PFSK-1 (cell line): ENCODE measurements at regions not wholly inside any gene's neighbourhood (a gene's known extent, or its start where the extent isn't known, plus 50 kb on each side); places are given as distances from the start of the nearest gene placed in this dataset.

Experiments
- FOXP2 ChIP-seq: optimal IDR thresholded peaks from 2 replicates; pipeline ENCODE3; 2011; ENCODE audit warnings: borderline replicate concordance, control low read depth, inconsistent platforms; ENCODE audit not compliant: insufficient read depth; ENCODE audit errors: extremely low read length, extremely low read depth
- POLR2AphosphoS5 ChIP-seq: IDR thresholded peaks from 2 replicates; pipeline ENCODE4 v1.6.1; 2012; ENCODE audit warnings: low read depth, mild to moderate bottlenecking, control low read depth, low read length, moderate library complexity
- SIN3A ChIP-seq: IDR thresholded peaks from 2 replicates; pipeline ENCODE4 v1.6.1; 2012; ENCODE audit warnings: mild to moderate bottlenecking, low read length, moderate library complexity, borderline replicate concordance; ENCODE audit not compliant: insufficient read depth
- TAF1 ChIP-seq: IDR thresholded peaks from 2 replicates; pipeline ENCODE4 v1.6.1; 2012; ENCODE audit warnings: low read length, control low read depth, borderline replicate concordance; ENCODE audit not compliant: insufficient read depth
- TF ChIP-seq, protein P1 (sequence below), 2 experiments: IDR thresholded peaks; 2 replicates each; pipeline versions ENCODE4 v1.6.1 to v1.8.0; 2011 to 2012; ENCODE audit warnings: low read depth in 2 of 2, low read length in 2 of 2, control low read depth in 1 of 2, inconsistent platforms in 1 of 2, mild to moderate bottlenecking in 1 of 2, moderate library complexity in 1 of 2; ENCODE audit not compliant: insufficient read depth in 1 of 2

DNA sequence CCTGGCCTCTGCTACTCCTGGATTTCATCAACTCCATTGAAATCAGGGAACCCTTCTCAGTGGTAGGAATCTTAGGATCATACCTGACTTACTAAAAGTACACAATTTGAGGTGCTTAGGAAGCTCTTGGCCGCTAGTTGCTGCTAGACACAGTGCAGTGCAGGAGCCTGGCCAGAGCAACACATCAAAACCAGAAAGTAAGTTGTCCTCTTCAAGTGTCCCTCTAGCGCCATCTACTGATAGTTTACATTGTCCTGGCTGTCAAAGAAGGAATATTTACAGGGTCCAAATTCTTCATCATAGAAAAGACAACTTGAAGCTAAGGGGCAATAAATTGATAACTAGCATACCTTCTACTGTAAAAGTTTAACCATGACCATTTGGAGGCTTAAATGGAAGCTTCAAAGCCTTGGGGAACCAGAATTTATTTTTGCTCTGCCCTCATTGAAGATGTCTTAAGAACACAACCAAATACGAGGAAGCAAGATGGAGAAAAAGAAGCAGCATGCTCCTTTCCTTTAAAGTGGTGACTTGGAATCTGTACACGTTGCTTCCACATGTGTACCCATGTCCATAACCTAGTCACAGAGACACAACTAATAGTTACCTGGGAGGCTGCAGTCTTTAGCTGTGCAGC is 889.1 kb upstream of the GCFC2 start:
- TF ChIP-seq TAF1 (no peak), SIN3A (no peak), POLR2AphosphoS5 (no peak), FOXP2 (no peak)
- TF ChIP-seq, protein P1, sequence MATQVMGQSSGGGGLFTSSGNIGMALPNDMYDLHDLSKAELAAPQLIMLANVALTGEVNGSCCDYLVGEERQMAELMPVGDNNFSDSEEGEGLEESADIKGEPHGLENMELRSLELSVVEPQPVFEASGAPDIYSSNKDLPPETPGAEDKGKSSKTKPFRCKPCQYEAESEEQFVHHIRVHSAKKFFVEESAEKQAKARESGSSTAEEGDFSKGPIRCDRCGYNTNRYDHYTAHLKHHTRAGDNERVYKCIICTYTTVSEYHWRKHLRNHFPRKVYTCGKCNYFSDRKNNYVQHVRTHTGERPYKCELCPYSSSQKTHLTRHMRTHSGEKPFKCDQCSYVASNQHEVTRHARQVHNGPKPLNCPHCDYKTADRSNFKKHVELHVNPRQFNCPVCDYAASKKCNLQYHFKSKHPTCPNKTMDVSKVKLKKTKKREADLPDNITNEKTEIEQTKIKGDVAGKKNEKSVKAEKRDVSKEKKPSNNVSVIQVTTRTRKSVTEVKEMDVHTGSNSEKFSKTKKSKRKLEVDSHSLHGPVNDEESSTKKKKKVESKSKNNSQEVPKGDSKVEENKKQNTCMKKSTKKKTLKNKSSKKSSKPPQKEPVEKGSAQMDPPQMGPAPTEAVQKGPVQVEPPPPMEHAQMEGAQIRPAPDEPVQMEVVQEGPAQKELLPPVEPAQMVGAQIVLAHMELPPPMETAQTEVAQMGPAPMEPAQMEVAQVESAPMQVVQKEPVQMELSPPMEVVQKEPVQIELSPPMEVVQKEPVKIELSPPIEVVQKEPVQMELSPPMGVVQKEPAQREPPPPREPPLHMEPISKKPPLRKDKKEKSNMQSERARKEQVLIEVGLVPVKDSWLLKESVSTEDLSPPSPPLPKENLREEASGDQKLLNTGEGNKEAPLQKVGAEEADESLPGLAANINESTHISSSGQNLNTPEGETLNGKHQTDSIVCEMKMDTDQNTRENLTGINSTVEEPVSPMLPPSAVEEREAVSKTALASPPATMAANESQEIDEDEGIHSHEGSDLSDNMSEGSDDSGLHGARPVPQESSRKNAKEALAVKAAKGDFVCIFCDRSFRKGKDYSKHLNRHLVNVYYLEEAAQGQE (IDR thresholded peaks at IDR 0.05; ENCODE audit: insufficient read depth in 1 of 2, low read depth in 2 of 2, low read length in 2 of 2) = no peak

GRCh38 chr2:76584474-76584873 is 873.8 kb upstream of the GCFC2 start:
- TF ChIP-seq SIN3A (no peak), TAF1 (no peak), POLR2AphosphoS5 (no peak), FOXP2 (no peak)
- TF ChIP-seq, protein P1 (IDR thresholded peaks at IDR 0.05; ENCODE audit: insufficient read depth in 1 of 2, low read depth in 2 of 2, low read length in 2 of 2) = no peak

- no peak for TF ChIP-seq FOXP2
- no peak for TF ChIP-seq SIN3A
- TF ChIP-seq POLR2AphosphoS5 = no peak
- TF ChIP-seq TAF1 = no peak
- TF ChIP-seq, protein P1 (IDR thresholded peaks at IDR 0.05; ENCODE audit: insufficient read depth in 1 of 2, low read depth in 2 of 2, low read length in 2 of 2) = no peak
Measured at GRCh38 chr2:76579911-76580310, 869.2 kb upstream of the GCFC2 start.

DNA sequence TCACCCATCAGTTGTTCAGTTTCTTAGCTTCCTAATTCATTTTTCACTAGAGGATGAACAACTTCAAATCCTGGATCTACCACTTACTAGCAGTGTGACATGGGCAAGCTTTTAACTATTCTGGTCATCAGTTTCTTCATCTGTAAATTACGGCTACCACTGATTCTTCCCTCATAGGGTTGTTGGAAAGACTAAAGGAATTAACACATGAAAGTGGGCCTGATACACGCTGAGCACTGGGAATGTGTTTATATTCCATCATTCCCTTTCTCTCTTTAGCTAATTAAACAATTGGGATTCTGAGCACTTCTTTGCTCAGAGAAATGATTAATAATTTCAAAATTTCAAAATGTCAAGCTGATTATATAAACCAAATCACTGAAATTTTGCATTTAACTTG is 862.3 kb upstream of the GCFC2 start:
- TF ChIP-seq FOXP2 (no peak), TAF1 (no peak), SIN3A (no peak), POLR2AphosphoS5 (no peak)
- TF ChIP-seq, protein P1 (IDR thresholded peaks at IDR 0.05; ENCODE audit: insufficient read depth in 1 of 2, low read depth in 2 of 2, low read length in 2 of 2) = no peak

DNA sequence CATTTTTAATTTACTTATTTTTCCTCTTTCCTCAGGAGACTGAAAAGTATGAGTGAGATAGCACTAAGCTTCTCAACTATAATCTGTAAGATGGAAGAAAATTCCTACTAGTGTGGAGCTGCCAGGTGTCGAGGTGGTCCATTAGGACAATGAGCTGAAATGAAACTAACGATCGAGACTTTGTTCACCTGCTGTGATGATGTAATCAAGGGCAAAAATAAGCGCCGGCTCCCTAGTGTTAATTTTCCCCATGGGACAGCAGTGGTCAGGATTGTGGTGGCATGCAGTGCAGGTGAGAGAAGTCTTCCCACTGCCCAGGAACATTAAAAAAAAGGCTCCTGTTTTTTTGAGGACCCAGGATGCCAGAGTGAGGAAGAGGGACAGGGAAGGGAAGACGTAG is 859.1 kb upstream of the GCFC2 start:
- no peak for TF ChIP-seq FOXP2
- TF ChIP-seq, protein P1 (IDR thresholded peaks at IDR 0.05; ENCODE audit: insufficient read depth in 1 of 2, low read depth in 2 of 2, low read length in 2 of 2) = no peak
- TF ChIP-seq SIN3A = no peak
- no peak for TF ChIP-seq POLR2AphosphoS5
- no peak for TF ChIP-seq TAF1
